OCI-LY3 (cell line): ENCODE measurements at regions not wholly inside any gene's neighbourhood (a gene's known extent, or its start where the extent isn't known, plus 50 kb on each side); places are given as distances from the start of the nearest gene placed in this dataset.

Experiments used
- EZH2phosphoT487 ChIP-seq: fragments of 200-600 bp; shearing (Covaris generic); IDR thresholded peaks from 2 replicates; pipeline ENCODE4 v1.6.1; 2018; ENCODE audit warnings: antibody characterized with exemption, mixed run types, low read depth
- TF ChIP-seq, protein P1 (sequence below): fragments of 200-600, 300-600 bp; sonication (generic); IDR thresholded peaks from 2 replicates; pipeline ENCODE4 v1.5.1; 2014; ENCODE audit warnings: antibody characterized with exemption, low read length, low read depth

DNA sequence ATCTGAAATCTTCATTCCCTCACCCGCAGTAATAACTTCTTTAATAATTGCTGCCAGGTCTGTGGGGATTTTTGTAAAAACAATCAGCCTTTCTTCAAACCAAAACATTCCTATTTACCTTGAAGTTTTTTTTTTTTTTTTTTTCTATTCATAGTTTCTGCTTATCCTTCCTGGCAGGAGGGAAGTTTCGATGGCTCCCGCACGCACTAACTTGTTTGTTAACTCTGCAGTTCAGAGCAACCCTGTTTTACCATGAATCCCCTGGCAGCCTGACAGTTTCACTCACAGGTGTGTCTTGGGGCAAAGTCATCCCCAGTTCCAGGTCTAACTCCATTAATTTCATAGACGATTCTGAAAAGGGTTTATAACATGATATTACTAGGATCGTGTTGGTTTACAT is 149.3 kb downstream of the KLF6 start:
- TF ChIP-seq, protein P1, sequence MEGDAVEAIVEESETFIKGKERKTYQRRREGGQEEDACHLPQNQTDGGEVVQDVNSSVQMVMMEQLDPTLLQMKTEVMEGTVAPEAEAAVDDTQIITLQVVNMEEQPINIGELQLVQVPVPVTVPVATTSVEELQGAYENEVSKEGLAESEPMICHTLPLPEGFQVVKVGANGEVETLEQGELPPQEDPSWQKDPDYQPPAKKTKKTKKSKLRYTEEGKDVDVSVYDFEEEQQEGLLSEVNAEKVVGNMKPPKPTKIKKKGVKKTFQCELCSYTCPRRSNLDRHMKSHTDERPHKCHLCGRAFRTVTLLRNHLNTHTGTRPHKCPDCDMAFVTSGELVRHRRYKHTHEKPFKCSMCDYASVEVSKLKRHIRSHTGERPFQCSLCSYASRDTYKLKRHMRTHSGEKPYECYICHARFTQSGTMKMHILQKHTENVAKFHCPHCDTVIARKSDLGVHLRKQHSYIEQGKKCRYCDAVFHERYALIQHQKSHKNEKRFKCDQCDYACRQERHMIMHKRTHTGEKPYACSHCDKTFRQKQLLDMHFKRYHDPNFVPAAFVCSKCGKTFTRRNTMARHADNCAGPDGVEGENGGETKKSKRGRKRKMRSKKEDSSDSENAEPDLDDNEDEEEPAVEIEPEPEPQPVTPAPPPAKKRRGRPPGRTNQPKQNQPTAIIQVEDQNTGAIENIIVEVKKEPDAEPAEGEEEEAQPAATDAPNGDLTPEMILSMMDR = no peak
- TF ChIP-seq EZH2phosphoT487 = no peak
